Stimulated activated naive CD8-positive, alpha-beta T cell treated with anti-CD3 and anti-CD28 coated beads, Interleukin-15, Interleukin-2, amounts not matched to agents 100 ng/mL and 50 ng/mL, for 24 hours (primary cell): ENCODE measurements at regions not wholly inside any gene's neighbourhood (a gene's known extent, or its start where the extent isn't known, plus 50 kb on each side); places are given as distances from the start of the nearest gene placed in this dataset.
A peak's percentile ranks its signal among the peaks of the same experiment; 100 is the strongest.

Source experiments
- H3K27ac Mint-ChIP-seq: one replicate; pipeline ENCODE4 v1.8.0; 2021; ENCODE audit warnings: mild to moderate bottlenecking, mixed read lengths
- H3K27me3 Mint-ChIP-seq: one replicate; pipeline ENCODE4 v1.8.0; 2021; ENCODE audit warnings: mixed read lengths
- H3K36me3 Mint-ChIP-seq: one replicate; pipeline ENCODE4 v1.8.0; 2021; ENCODE audit warnings: low read depth, mixed read lengths
- H3K4me1 Mint-ChIP-seq: one replicate; pipeline ENCODE4 v1.8.0; 2021; ENCODE audit warnings: low read depth, mixed read lengths
- H3K4me3 Mint-ChIP-seq: one replicate; pipeline ENCODE4 v1.8.0; 2021; ENCODE audit warnings: mild to moderate bottlenecking, mixed read lengths
- H3K9me3 Mint-ChIP-seq: one replicate; pipeline ENCODE4 v1.8.0; 2021; ENCODE audit warnings: mixed read lengths

DNA sequence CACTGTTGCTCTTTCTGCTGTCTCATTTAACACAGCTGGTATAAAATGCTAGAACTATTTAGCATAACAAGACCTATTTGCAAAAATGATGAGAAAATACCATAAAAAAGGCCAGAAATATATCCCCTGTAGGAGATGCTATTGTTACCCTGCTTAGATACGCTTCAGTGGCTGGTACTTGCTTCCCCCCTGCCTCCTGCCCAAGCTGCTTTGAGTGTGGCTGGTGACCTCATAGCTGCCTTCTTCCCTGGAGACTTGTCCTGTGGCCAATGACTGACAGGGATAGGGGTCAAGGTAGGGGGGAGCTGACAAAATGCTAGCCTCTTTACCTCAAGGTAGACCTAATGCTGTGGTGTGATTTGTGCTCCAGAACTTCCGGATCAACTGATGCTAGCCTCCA, 150.2 kb upstream of the ZEB2 start:
- Mint-ChIP-seq H3K36me3 (no peaks in the 10 kb centered on the region), H3K27me3 (peaks cover 4% of the 10 kb centered on the region), H3K9me3 (no peaks in the 10 kb centered on the region), H3K4me3 (no peak overlapping the region), H3K4me1 (no peaks in the 10 kb centered on the region), H3K27ac (no peak overlapping the region)

- Mint-ChIP-seq H3K27ac (no peak overlapping the region), H3K36me3 (no peaks in the 10 kb centered on the region), H3K4me1 (no peaks in the 10 kb centered on the region), H3K9me3 (no peaks in the 10 kb centered on the region), H3K4me3 (no peak overlapping the region), H3K27me3 (peaks cover 4% of the 10 kb centered on the region)
These were observed 149.5 kb upstream of the ZEB2 start for GRCh38 chr2:144669196-144669987.

DNA sequence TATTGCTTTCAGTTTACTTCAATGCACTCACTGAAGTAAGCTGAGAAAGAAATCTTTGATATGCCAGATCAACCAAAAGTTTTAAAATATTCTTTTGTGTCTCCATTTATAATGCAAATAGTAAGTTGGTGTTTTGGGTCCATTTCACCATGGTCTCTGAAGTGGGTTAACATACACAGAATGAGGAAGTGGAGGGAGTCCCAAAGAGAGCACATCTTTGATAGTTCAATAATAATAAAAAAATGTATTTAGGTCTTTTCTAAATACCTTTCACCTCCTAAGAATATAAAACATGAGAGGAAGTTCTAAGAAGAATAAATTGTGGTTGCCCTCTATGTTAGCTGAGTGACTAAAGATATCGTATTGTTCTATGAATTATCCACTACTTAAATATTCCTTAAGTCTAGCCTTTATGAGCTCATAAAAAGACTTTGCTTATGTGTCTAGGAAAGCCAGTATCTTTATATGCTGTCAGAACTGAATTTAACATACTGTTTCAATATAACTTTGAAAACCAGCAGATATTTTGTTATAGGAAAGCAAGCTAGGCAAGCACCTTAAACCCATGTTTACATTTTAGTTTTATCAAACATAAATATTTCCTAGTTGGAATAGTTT, 148.7 kb upstream of the ZEB2 start:
- no peaks in the 10 kb centered on the region for H3K36me3 Mint-ChIP-seq
- H3K9me3 Mint-ChIP-seq: no peaks in the 10 kb centered on the region
- H3K27me3 Mint-ChIP-seq: peaks cover 4% of the 10 kb centered on the region
- no peaks in the 10 kb centered on the region for H3K4me1 Mint-ChIP-seq
- H3K4me3 Mint-ChIP-seq: no peak overlapping the region
- H3K27ac Mint-ChIP-seq: no peak overlapping the region

GRCh38 chr2:144666032-144666431, 146.1 kb upstream of the ZEB2 start:
- H3K27ac Mint-ChIP-seq: no peak overlapping the region
- H3K4me1 Mint-ChIP-seq: peaks cover 1% of the 10 kb centered on the region
- H3K9me3 Mint-ChIP-seq: no peaks in the 10 kb centered on the region
- H3K36me3 Mint-ChIP-seq: no peaks in the 10 kb centered on the region
- peaks cover 4% of the 10 kb centered on the region for H3K27me3 Mint-ChIP-seq
- H3K4me3 Mint-ChIP-seq: no peak overlapping the region

DNA sequence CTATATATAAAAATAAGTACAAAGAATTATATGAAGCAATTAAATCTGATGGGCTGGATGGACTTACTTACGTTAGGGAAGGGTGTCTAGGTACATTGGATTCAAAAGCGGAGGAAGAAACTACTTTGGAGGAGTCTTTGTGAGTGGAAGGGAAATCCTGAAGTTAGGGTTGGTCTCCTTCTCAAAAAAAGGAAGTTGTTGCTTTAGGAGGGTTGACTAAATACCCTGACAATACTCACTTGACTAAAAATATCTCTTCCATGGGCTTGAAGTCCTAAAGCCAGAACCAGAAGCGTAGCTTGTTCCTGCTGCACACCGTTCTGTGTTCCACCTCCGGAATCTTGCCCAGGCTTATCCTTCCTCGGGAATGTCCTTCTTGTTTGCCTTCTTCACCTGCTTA, 143.3 kb upstream of the ZEB2 start:
- no peak overlapping the region for H3K4me3 Mint-ChIP-seq
- H3K27ac Mint-ChIP-seq: no peak overlapping the region
- no peaks in the 10 kb centered on the region for H3K9me3 Mint-ChIP-seq
- no peaks in the 10 kb centered on the region for H3K27me3 Mint-ChIP-seq
- no peaks in the 10 kb centered on the region for H3K36me3 Mint-ChIP-seq
- peaks cover 15% of the 10 kb centered on the region for H3K4me1 Mint-ChIP-seq

- H3K4me3 Mint-ChIP-seq: no peak overlapping the region
- H3K4me1 Mint-ChIP-seq: peaks cover 15% of the 10 kb centered on the region
- H3K27ac Mint-ChIP-seq: no peak overlapping the region
- H3K36me3 Mint-ChIP-seq: no peaks in the 10 kb centered on the region
- no peaks in the 10 kb centered on the region for H3K27me3 Mint-ChIP-seq
- no peaks in the 10 kb centered on the region for H3K9me3 Mint-ChIP-seq
These were observed 140.8 kb upstream of the ZEB2 start for GRCh38 chr2:144660518-144661316.

DNA sequence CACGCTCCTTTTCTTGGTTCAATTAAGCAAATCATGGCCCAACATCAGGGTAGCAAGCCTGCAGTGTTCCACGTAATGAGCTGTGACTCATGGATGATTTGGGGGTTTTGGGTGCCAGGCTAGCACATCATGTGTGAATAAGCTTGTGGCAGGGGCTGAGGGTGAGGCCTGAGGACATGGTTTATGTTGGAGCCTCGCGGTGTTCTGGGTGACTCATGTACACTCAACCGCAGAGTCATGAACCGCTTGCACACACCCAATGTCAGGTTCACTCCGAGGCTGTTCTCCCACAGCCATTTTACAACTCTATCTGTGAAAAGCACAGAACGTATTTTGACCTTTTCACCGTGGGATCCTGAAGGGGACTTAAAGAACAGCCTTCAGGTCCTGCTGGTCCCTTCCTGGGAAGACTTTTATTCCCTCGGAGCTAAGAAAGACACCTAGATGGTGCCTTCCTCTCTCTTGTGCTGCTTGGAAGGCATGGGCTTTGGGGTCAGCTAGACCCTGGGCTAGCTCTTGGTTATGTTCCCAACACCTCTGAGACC, 139.9 kb upstream of the ZEB2 start:
- Mint-ChIP-seq H3K4me3 (no peak overlapping the region), H3K36me3 (no peaks in the 10 kb centered on the region), H3K4me1 (peaks cover 15% of the 10 kb centered on the region), H3K27me3 (no peaks in the 10 kb centered on the region), H3K9me3 (no peaks in the 10 kb centered on the region), H3K27ac (peak overlapping the region; percentile 51)

- no peaks in the 10 kb centered on the region for H3K27me3 Mint-ChIP-seq
- no peaks in the 10 kb centered on the region for H3K9me3 Mint-ChIP-seq
- no peak overlapping the region for H3K27ac Mint-ChIP-seq
- no peak overlapping the region for H3K4me3 Mint-ChIP-seq
- no peaks in the 10 kb centered on the region for H3K36me3 Mint-ChIP-seq
- peaks cover 3% of the 10 kb centered on the region for H3K4me1 Mint-ChIP-seq
These were observed 134.6 kb upstream of the ZEB2 start for GRCh38 chr2:144654523-144654922.

DNA sequence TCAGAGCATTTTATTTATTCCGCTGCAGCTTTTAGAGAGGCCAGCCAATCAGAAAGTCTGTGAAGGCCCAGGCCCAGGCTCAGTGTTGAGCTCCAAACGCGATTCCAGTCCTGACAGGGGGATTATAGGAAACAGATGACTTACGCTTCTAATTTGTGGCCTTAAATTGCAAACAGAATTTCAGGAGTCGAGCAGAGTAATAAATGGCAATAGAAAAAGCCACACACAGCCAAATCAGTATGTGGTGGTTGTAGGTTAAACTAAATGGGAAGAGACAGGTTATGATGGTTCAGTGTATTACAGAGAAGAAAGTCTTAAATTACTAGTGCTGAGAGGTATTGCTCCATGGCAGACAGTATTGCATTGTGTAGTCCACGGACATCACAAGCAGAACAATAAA, 131.0 kb upstream of the ZEB2 start:
- H3K4me3 Mint-ChIP-seq: no peak overlapping the region
- no peaks in the 10 kb centered on the region for H3K9me3 Mint-ChIP-seq
- H3K27me3 Mint-ChIP-seq: no peaks in the 10 kb centered on the region
- H3K27ac Mint-ChIP-seq: no peak overlapping the region
- H3K36me3 Mint-ChIP-seq: no peaks in the 10 kb centered on the region
- no peaks in the 10 kb centered on the region for H3K4me1 Mint-ChIP-seq

GRCh38 chr2:144648837-144649465, 129.0 kb upstream of the ZEB2 start:
- Mint-ChIP-seq H3K27me3 (no peaks in the 10 kb centered on the region), H3K9me3 (no peaks in the 10 kb centered on the region), H3K27ac (no peak overlapping the region), H3K36me3 (no peaks in the 10 kb centered on the region), H3K4me3 (no peak overlapping the region), H3K4me1 (no peaks in the 10 kb centered on the region)

DNA sequence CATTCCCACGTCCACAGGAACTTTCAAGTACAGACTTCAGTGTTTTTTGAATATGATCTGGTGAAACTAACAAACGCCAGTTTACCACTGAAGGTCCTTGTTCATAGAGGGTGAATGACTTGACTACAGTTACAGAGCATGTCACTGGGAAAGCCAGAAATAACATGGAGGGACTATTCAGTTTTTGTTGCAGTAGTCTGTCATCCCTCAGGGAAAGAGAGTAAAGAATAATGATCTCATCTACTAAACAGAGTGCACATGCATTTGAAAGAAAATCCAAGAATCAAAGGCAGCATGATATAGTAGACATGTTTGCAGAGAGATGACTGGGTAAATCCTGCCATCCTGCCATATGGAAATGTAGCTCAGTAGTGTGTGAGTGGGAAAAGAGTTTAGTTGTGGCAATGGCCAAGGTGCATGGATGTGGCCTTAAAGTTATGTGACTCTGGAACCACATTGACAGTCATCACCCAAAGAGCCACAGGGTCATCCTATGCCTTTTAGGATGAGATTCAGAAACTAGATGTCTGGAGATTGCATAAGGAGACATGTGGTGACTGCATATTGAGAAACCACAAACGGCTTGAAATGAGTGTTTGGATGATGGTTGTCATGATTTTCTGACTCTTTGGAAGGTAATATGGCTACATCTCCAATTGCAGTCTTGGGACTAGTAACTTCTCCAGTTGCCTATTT, 125.3 kb upstream of the ZEB2 start:
- Mint-ChIP-seq H3K4me1 (no peaks in the 10 kb centered on the region), H3K4me3 (no peak overlapping the region), H3K36me3 (no peaks in the 10 kb centered on the region), H3K27me3 (no peaks in the 10 kb centered on the region), H3K27ac (no peak overlapping the region), H3K9me3 (no peaks in the 10 kb centered on the region)

DNA sequence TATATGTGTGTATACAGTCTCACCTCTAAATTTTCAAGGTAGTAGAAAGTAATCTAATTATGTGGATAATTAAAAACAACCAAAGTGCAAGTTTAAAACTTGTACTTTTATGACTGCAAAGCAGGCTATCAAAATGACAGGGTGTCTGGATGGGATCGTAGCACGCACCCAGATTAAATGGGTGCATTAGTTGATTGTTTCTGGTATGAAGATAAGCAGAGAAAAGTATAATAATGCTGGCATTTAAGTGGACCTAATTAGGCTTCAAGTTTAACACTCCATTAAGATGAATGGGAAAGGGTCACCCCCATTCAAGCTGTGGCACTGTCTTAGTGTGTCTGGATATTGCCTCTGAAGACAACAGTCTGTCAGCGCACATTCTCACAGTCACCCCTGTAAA, 124.6 kb upstream of the ZEB2 start:
- H3K36me3 Mint-ChIP-seq: no peaks in the 10 kb centered on the region
- H3K27ac Mint-ChIP-seq: no peak overlapping the region
- no peak overlapping the region for H3K4me3 Mint-ChIP-seq
- no peaks in the 10 kb centered on the region for H3K4me1 Mint-ChIP-seq
- H3K27me3 Mint-ChIP-seq: no peaks in the 10 kb centered on the region
- no peaks in the 10 kb centered on the region for H3K9me3 Mint-ChIP-seq

DNA sequence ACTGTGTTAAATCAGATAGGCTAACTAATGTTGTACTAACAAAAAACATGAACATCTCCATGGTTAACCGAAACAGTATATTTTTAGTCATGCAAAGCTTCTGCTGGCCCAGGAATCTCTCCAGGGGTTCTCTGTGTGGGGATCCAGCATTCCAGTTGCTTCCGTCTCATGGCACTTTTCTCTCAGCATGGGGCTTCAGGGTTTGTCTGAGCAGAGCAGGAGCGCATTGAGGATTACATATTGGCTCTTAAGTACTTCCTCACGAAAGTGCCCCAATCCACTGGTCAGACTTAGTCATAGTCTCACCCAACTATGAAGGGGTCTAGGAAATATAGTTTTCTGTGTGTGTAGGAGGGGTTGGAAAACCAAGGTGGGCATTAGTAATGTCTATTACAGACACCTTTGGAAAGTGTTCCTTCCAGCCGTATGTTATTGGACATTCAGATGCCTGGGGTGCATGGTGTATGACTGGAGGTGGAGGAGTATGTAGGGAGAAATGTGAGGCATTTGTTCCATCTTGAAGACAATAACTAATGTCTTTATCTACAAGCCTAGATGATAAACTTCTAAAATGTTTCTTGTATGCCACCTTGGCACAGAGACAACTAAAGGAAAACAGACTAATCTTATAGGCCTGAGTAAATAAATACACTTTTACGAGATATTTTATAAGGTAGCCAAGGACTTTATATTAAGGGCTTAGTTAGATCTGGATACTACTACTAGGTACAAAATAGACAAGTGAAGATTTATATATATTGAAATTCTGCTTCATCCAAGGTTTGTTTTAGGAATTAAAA, 123.8 kb upstream of the ZEB2 start:
- Mint-ChIP-seq H3K36me3 (no peaks in the 10 kb centered on the region), H3K4me3 (no peak overlapping the region), H3K27me3 (peaks cover 3% of the 10 kb centered on the region), H3K9me3 (no peaks in the 10 kb centered on the region), H3K4me1 (no peaks in the 10 kb centered on the region), H3K27ac (no peak overlapping the region)

GRCh38 chr2:144642856-144643255, 122.9 kb upstream of the ZEB2 start:
- Mint-ChIP-seq H3K27me3 (peaks cover 3% of the 10 kb centered on the region), H3K36me3 (no peaks in the 10 kb centered on the region), H3K4me3 (no peak overlapping the region), H3K27ac (no peak overlapping the region), H3K9me3 (no peaks in the 10 kb centered on the region), H3K4me1 (no peaks in the 10 kb centered on the region)
